Activated CD4-positive, alpha-beta T cell treated with anti-CD3 and anti-CD28 coated beads, Interleukin-2, Interleukin-6, amounts not matched to agents 100 ng/mL and 50 ng/mL, durations not matched to agents 16 hours and 8 hours (primary cell): ENCODE measurements at regions not wholly inside any gene's neighbourhood (a gene's known extent, or its start where the extent isn't known, plus 50 kb on each side); places are given as distances from the start of the nearest gene placed in this dataset.
A peak's percentile ranks its signal among the peaks of the same experiment; 100 is the strongest.
"Not testable (repeated sequence)": the region's sequence is repeated elsewhere in the genome, so short reads cannot be mapped to it uniquely, and the experiment has no call there.

Experiments
- DNase-seq: peaks from one replicate; pipeline ENCODE4 v3.0.0-alpha.2; 2020

- no peak for DNase-seq
Measured at GRCh38 chr1:70490153-70490552, 79.1 kb downstream of the CTH start.

GRCh38 chr1:70495370-70495769 is 84.3 kb downstream of the CTH start:
- DNase-seq, result no peak

- no peak for DNase-seq
Measured at GRCh38 chr1:70496181-70496580, 85.1 kb downstream of the CTH start.

- DNase-seq, result no peak
Measured at GRCh38 chr1:70497152-70497551, 86.1 kb downstream of the CTH start.

GRCh38 chr1:70498666-70499065 is 87.6 kb downstream of the CTH start:
- no peak for DNase-seq

GRCh38 chr1:70499695-70500094 is 88.6 kb downstream of the CTH start:
- DNase-seq, result no peak

GRCh38 chr1:70503358-70503757 is 92.3 kb downstream of the CTH start:
- no peak for DNase-seq

- DNase-seq, result peak; percentile 76
Measured at GRCh38 chr1:70504176-70504820, 93.2 kb downstream of the CTH start.

- peak; percentile 11 for DNase-seq
Measured at GRCh38 chr1:70504821-70505193, 93.7 kb downstream of the CTH start.

- DNase-seq, result not testable (repeated sequence)
Measured at GRCh38 chr1:70507991-70508390, 96.9 kb downstream of the CTH start.

GRCh38 chr1:70509996-70510876 is 99.2 kb downstream of the CTH start:
- peak; percentile 58 for DNase-seq

- no peak for DNase-seq
Measured at GRCh38 chr1:70517444-70517843, 106.4 kb downstream of the CTH start.

GRCh38 chr1:70518106-70518505 is 107.0 kb downstream of the CTH start:
- DNase-seq, result no peak

- peak; percentile 10 for DNase-seq
Measured at GRCh38 chr1:70528590-70529333, 117.7 kb downstream of the CTH start.

- no peak for DNase-seq
Measured at GRCh38 chr1:70536708-70537366, 125.8 kb downstream of the CTH start.

- DNase-seq, result no peak
Measured at GRCh38 chr1:70537788-70538187, 126.7 kb downstream of the CTH start.

GRCh38 chr1:70542030-70542429 is 131.0 kb downstream of the CTH start:
- no peak for DNase-seq

- no peak for DNase-seq
Measured at GRCh38 chr1:70542856-70543255, 131.8 kb downstream of the CTH start.

GRCh38 chr1:70546726-70547125 is 135.7 kb downstream of the CTH start:
- no peak for DNase-seq

- DNase-seq, result no peak
Measured at GRCh38 chr1:70552662-70553566, 141.8 kb downstream of the CTH start.

- no peak for DNase-seq
Measured at GRCh38 chr1:70553567-70553956, 142.5 kb downstream of the CTH start.

GRCh38 chr1:70554341-70554740 is 143.3 kb downstream of the CTH start:
- DNase-seq, result no peak
